Skeletal muscle cell (primary cell): ENCODE measurements at regions not wholly inside any gene's neighbourhood (a gene's known extent, or its start where the extent isn't known, plus 50 kb on each side); places are given as distances from the start of the nearest gene placed in this dataset.
"Not testable (repeated sequence)": the region's sequence is repeated elsewhere in the genome, so short reads cannot be mapped to it uniquely, and the experiment has no call there.

Source experiments
- DNase-seq: peaks from one replicate; pipeline ENCODE4 v3.0.0-alpha.2; 2010; ENCODE audit warnings: low read depth
- H3K4me3 ChIP-seq: 2 replicates; pipeline ENCODE4 v1.5.1; 2011; ENCODE audit warnings: low read depth, mild to moderate bottlenecking, control low read depth, low read length, moderate library complexity

- not testable (repeated sequence) for DNase-seq, H3K4me3 ChIP-seq
Measured at GRCh38 chr14:29027941-29028705, 261.5 kb downstream of the FOXG1 start.

- DNase-seq: no peak
- no peak overlapping the region for H3K4me3 ChIP-seq
Measured at GRCh38 chr14:29028973-29029582, 262.5 kb downstream of the FOXG1 start.

- no peak overlapping the region for H3K4me3 ChIP-seq
- DNase-seq: no peak
Measured at GRCh38 chr14:29030121-29030520, 263.5 kb downstream of the FOXG1 start.

GRCh38 chr14:29030970-29031369, 264.4 kb downstream of the FOXG1 start:
- DNase-seq: no peak
- no peak overlapping the region for H3K4me3 ChIP-seq

- DNase-seq: no peak
- no peak overlapping the region for H3K4me3 ChIP-seq
Measured at GRCh38 chr14:29035134-29035533, 268.5 kb downstream of the FOXG1 start.

- DNase-seq: peak; percentile 41
- H3K4me3 ChIP-seq: no peak overlapping the region
Measured at GRCh38 chr14:29037411-29037810, 270.8 kb downstream of the FOXG1 start.

GRCh38 chr14:29039171-29039570, 272.6 kb downstream of the FOXG1 start:
- no peak overlapping the region for H3K4me3 ChIP-seq
- no peak for DNase-seq

- peak; percentile 31 for DNase-seq
- H3K4me3 ChIP-seq: no peak overlapping the region
Measured at GRCh38 chr14:29042551-29042950, 276.0 kb downstream of the FOXG1 start.

- no peak overlapping the region for H3K4me3 ChIP-seq
- DNase-seq: no peak
Measured at GRCh38 chr14:29043737-29044136, 277.1 kb downstream of the FOXG1 start.

GRCh38 chr14:29045237-29045636, 278.6 kb downstream of the FOXG1 start:
- DNase-seq: no peak
- no peak overlapping the region for H3K4me3 ChIP-seq

GRCh38 chr14:29054119-29054518, 287.5 kb downstream of the FOXG1 start:
- DNase-seq: no peak
- no peak overlapping the region for H3K4me3 ChIP-seq

- DNase-seq: no peak
- H3K4me3 ChIP-seq: no peak overlapping the region
Measured at GRCh38 chr14:29056041-29056566, 289.5 kb downstream of the FOXG1 start.

- no peak for DNase-seq
Measured at GRCh38 chr14:29061702-29062101, 295.1 kb downstream of the FOXG1 start.

GRCh38 chr14:29062466-29062865, 295.9 kb downstream of the FOXG1 start:
- DNase-seq: no peak
- no peak overlapping the region for H3K4me3 ChIP-seq

More at GRCh38 chr14:29061702-29062101, 295.1 kb downstream of the FOXG1 start:
- no peak overlapping the region for H3K4me3 ChIP-seq

- no peak for DNase-seq
- H3K4me3 ChIP-seq: no peak overlapping the region
Measured at GRCh38 chr14:29062976-29063375, 296.4 kb downstream of the FOXG1 start.

- H3K4me3 ChIP-seq: no peak overlapping the region
- DNase-seq: no peak
Measured at GRCh38 chr14:29064305-29064900, 297.8 kb downstream of the FOXG1 start.

- no peak overlapping the region for H3K4me3 ChIP-seq
- DNase-seq: no peak
Measured at GRCh38 chr14:29069228-29069627, 302.6 kb downstream of the FOXG1 start.

- no peak overlapping the region for H3K4me3 ChIP-seq
- no peak for DNase-seq
Measured at GRCh38 chr14:29075761-29076160, 309.2 kb downstream of the FOXG1 start.

GRCh38 chr14:29077916-29078315, 311.3 kb downstream of the FOXG1 start:
- no peak overlapping the region for H3K4me3 ChIP-seq
- no peak for DNase-seq

- DNase-seq: no peak
- no peak overlapping the region for H3K4me3 ChIP-seq
Measured at GRCh38 chr14:29078810-29079522, 312.4 kb downstream of the FOXG1 start.
